ENCODE measurements at regions not wholly inside any gene's neighbourhood (a gene's known extent, or its start where the extent isn't known, plus 50 kb on each side); places are given as distances from the start of the nearest gene placed in this dataset.

- Histone ChIP-seq H3K4me3 (replicated peaks; ENCODE audit: insufficient read depth, low read length) (no peak overlapping the region), H3K27ac (replicated peaks) (no peak overlapping the region), H3K27me3 (ENCODE audit: insufficient read depth, poor library complexity, severe bottlenecking) (no peaks in the 10 kb centered on the region)
- no peak for TF ChIP-seq POLR2AphosphoS5 (IDR thresholded peaks at IDR 0.05; ENCODE audit: low read depth)
- TF ChIP-seq SPI1 (IDR thresholded peaks at IDR 0.05; ENCODE audit: borderline replicate concordance, low read depth): no peak
- TF ChIP-seq GABPA (IDR thresholded peaks at IDR 0.05; ENCODE audit: low read depth): no peak
- TF ChIP-seq, protein P1, sequence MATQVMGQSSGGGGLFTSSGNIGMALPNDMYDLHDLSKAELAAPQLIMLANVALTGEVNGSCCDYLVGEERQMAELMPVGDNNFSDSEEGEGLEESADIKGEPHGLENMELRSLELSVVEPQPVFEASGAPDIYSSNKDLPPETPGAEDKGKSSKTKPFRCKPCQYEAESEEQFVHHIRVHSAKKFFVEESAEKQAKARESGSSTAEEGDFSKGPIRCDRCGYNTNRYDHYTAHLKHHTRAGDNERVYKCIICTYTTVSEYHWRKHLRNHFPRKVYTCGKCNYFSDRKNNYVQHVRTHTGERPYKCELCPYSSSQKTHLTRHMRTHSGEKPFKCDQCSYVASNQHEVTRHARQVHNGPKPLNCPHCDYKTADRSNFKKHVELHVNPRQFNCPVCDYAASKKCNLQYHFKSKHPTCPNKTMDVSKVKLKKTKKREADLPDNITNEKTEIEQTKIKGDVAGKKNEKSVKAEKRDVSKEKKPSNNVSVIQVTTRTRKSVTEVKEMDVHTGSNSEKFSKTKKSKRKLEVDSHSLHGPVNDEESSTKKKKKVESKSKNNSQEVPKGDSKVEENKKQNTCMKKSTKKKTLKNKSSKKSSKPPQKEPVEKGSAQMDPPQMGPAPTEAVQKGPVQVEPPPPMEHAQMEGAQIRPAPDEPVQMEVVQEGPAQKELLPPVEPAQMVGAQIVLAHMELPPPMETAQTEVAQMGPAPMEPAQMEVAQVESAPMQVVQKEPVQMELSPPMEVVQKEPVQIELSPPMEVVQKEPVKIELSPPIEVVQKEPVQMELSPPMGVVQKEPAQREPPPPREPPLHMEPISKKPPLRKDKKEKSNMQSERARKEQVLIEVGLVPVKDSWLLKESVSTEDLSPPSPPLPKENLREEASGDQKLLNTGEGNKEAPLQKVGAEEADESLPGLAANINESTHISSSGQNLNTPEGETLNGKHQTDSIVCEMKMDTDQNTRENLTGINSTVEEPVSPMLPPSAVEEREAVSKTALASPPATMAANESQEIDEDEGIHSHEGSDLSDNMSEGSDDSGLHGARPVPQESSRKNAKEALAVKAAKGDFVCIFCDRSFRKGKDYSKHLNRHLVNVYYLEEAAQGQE (IDR thresholded peaks at IDR 0.05; ENCODE audit: insufficient replicate concordance, low read depth): no peak
- TF ChIP-seq, protein P2, sequence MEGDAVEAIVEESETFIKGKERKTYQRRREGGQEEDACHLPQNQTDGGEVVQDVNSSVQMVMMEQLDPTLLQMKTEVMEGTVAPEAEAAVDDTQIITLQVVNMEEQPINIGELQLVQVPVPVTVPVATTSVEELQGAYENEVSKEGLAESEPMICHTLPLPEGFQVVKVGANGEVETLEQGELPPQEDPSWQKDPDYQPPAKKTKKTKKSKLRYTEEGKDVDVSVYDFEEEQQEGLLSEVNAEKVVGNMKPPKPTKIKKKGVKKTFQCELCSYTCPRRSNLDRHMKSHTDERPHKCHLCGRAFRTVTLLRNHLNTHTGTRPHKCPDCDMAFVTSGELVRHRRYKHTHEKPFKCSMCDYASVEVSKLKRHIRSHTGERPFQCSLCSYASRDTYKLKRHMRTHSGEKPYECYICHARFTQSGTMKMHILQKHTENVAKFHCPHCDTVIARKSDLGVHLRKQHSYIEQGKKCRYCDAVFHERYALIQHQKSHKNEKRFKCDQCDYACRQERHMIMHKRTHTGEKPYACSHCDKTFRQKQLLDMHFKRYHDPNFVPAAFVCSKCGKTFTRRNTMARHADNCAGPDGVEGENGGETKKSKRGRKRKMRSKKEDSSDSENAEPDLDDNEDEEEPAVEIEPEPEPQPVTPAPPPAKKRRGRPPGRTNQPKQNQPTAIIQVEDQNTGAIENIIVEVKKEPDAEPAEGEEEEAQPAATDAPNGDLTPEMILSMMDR (IDR thresholded peaks at IDR 0.05; ENCODE audit: insufficient read depth, low read length): no peak
- no peak for DNase-seq (ENCODE audit: low read depth in 1 of 2, low spot score in 1 of 2)
Measured at GRCh38 chr19:28642787-28643683, 569.9 kb downstream of the UQCRFS1 start.

- TF ChIP-seq, protein P1 (IDR thresholded peaks at IDR 0.05; ENCODE audit: insufficient replicate concordance, low read depth): no peak
- TF ChIP-seq GABPA (IDR thresholded peaks at IDR 0.05; ENCODE audit: low read depth) (no peak), POLR2AphosphoS5 (IDR thresholded peaks at IDR 0.05; ENCODE audit: low read depth) (no peak), SPI1 (IDR thresholded peaks at IDR 0.05; ENCODE audit: borderline replicate concordance, low read depth) (no peak)
- TF ChIP-seq, protein P2 (IDR thresholded peaks at IDR 0.05; ENCODE audit: insufficient read depth, low read length): no peak
Measured at GRCh38 chr19:28641395-28641794, 571.6 kb downstream of the UQCRFS1 start.

DNA sequence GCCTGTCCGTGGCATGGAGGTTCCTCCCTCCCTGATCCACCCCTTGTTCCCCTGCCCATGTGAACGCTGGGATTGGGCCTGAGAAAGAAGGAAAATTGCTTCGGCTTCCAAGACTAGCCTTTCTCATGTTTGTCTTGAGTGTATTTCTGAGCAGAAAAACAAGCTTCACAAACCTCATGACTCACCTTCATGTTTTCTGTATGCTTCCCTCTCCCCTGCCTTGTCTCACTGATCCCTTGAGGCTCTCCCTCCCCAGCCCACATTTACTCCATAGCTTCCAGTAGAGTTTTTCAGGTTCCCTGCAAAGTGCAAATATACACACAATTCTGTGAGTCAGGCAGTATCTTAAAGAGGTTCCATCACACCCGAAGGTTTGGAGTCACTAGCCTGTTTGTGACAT, 572.4 kb downstream of the UQCRFS1 start:
- TF ChIP-seq SPI1 (IDR thresholded peaks at IDR 0.05; ENCODE audit: borderline replicate concordance, low read depth): no peak
- no peak for TF ChIP-seq GABPA (IDR thresholded peaks at IDR 0.05; ENCODE audit: low read depth)
- TF ChIP-seq POLR2AphosphoS5 (IDR thresholded peaks at IDR 0.05; ENCODE audit: low read depth): no peak
- TF ChIP-seq, protein P1 (IDR thresholded peaks at IDR 0.05; ENCODE audit: insufficient replicate concordance, low read depth): no peak
- TF ChIP-seq, protein P2 (IDR thresholded peaks at IDR 0.05; ENCODE audit: insufficient read depth, low read length): no peak
- Histone ChIP-seq H3K27ac (replicated peaks) (no peak overlapping the region), H3K4me3 (replicated peaks; ENCODE audit: insufficient read depth, low read length) (no peak overlapping the region), H3K27me3 (ENCODE audit: insufficient read depth, poor library complexity, severe bottlenecking) (no peaks in the 10 kb centered on the region)
- no peak for DNase-seq (ENCODE audit: low read depth in 1 of 2, low spot score in 1 of 2)

More at GRCh38 chr19:28641395-28641794, 571.6 kb downstream of the UQCRFS1 start:
- Histone ChIP-seq H3K4me3 (replicated peaks; ENCODE audit: insufficient read depth, low read length) (no peak overlapping the region), H3K27ac (replicated peaks) (no peak overlapping the region), H3K27me3 (ENCODE audit: insufficient read depth, poor library complexity, severe bottlenecking) (no peaks in the 10 kb centered on the region)
- no peak for DNase-seq (ENCODE audit: low read depth in 1 of 2, low spot score in 1 of 2)
